DOHH2 (cell line): ENCODE measurements at regions not wholly inside any gene's neighbourhood (a gene's known extent, or its start where the extent isn't known, plus 50 kb on each side); places are given as distances from the start of the nearest gene placed in this dataset.
"Not testable (repeated sequence)": the region's sequence is repeated elsewhere in the genome, so short reads cannot be mapped to it uniquely, and the experiment has no call there.

Source experiments
- EZH2phosphoT487 ChIP-seq: fragments of 200-600 bp; sonication (generic); IDR thresholded peaks from 2 replicates; pipeline ENCODE4 v1.6.1; 2017; ENCODE audit warnings: borderline replicate concordance, mild to moderate bottlenecking, antibody characterized with exemption, low read length, moderate library complexity, mixed read lengths
- TF ChIP-seq, protein P1 (sequence below): fragments of 200-600 bp; sonication (generic); IDR thresholded peaks from one replicate; pipeline ENCODE4 v1.5.1; 2014; ENCODE audit warnings: antibody characterized with exemption, mild to moderate bottlenecking, low read depth, low read length; ENCODE audit not compliant: poor library complexity, severe bottlenecking

DNA sequence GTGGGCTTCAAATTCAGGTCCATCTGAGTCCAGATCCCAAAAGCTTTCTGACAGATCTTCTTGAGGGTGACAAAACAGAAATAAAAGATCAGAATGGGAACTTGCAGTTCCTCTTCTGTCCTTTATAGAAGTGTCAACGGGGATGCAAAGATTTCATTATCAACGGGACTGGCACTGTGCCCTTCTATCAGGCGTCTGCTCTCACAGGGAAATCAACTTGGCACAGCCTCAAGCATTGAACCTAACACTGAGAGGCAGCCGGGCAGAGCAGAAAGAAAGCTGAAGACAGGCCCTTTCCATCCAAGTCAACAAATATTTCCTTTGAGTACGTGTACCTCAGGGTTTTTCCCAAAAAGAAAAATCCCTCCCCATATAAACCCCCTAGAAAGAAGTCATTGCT lies 136.4 kb upstream of the RRN3 start:
- TF ChIP-seq, protein P1, sequence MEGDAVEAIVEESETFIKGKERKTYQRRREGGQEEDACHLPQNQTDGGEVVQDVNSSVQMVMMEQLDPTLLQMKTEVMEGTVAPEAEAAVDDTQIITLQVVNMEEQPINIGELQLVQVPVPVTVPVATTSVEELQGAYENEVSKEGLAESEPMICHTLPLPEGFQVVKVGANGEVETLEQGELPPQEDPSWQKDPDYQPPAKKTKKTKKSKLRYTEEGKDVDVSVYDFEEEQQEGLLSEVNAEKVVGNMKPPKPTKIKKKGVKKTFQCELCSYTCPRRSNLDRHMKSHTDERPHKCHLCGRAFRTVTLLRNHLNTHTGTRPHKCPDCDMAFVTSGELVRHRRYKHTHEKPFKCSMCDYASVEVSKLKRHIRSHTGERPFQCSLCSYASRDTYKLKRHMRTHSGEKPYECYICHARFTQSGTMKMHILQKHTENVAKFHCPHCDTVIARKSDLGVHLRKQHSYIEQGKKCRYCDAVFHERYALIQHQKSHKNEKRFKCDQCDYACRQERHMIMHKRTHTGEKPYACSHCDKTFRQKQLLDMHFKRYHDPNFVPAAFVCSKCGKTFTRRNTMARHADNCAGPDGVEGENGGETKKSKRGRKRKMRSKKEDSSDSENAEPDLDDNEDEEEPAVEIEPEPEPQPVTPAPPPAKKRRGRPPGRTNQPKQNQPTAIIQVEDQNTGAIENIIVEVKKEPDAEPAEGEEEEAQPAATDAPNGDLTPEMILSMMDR = not testable (repeated sequence)
- not testable (repeated sequence) for TF ChIP-seq EZH2phosphoT487
